Neural cell (in vitro differentiated cells): ENCODE measurements at regions not wholly inside any gene's neighbourhood (a gene's known extent, or its start where the extent isn't known, plus 50 kb on each side); places are given as distances from the start of the nearest gene placed in this dataset.

Experiments used
- H2AFZ ChIP-seq: fragments of 200-600, 300-800 bp; sonication (generic), shearing (Covaris generic); 2 replicates; pipeline ENCODE4 v1.6.0; 2014; ENCODE audit warnings: low read depth, mild to moderate bottlenecking, antibody characterized with exemption, low read length, moderate library complexity
- H3F3A ChIP-seq: fragments of 200-600 bp; shearing (Covaris generic); 2 replicates; pipeline ENCODE4 v1.6.1; 2016; ENCODE audit warnings: mild to moderate bottlenecking, moderate library complexity, mixed read lengths, antibody characterized with exemption, low read length; ENCODE audit not compliant: insufficient read depth, poor library complexity, severe bottlenecking
- H3K27ac ChIP-seq: fragments of 200-600, 300-800 bp; sonication (generic), shearing (Covaris generic); 2 replicates; pipeline ENCODE4 v1.5.1; 2014; ENCODE audit warnings: mild to moderate bottlenecking, low read length, moderate library complexity
- H3K27me3 ChIP-seq: fragments of 300-800, 200-600 bp; sonication (generic), shearing (Covaris generic); 2 replicates; pipeline ENCODE4 v1.6.0; 2014; ENCODE audit warnings: mild to moderate bottlenecking, low read depth, low read length, moderate library complexity; ENCODE audit not compliant: insufficient read depth
- H3K36me3 ChIP-seq: fragments of 300-800, 200-600 bp; sonication (generic), shearing (Covaris generic); 2 replicates; pipeline ENCODE4 v1.5.1; 2014; ENCODE audit warnings: mild to moderate bottlenecking, antibody characterized with exemption, low read length, moderate library complexity; ENCODE audit not compliant: insufficient read depth
- H3K4me2 ChIP-seq: fragments of 300-800, 200-600 bp; sonication (generic), shearing (Covaris generic); 2 replicates; pipeline ENCODE4 v1.6.0; 2014; ENCODE audit warnings: mild to moderate bottlenecking, low read length
- H3K4me3 ChIP-seq: fragments of 300-800, 200-600 bp; sonication (generic), shearing (Covaris generic); 2 replicates; pipeline ENCODE4 v1.5.1; 2014; ENCODE audit warnings: mild to moderate bottlenecking, low read length, moderate library complexity
- H3K79me2 ChIP-seq: fragments of 200-600 bp; shearing (Covaris generic); replicated peaks from 2 replicates; pipeline ENCODE4 v1.6.0; 2014; ENCODE audit warnings: mild to moderate bottlenecking, low read length, moderate library complexity; ENCODE audit not compliant: insufficient read depth
- H3K9ac ChIP-seq: fragments of 300-800, 200-600 bp; sonication (generic), shearing (Covaris generic); 2 replicates; pipeline ENCODE4 v1.6.1; 2016; ENCODE audit warnings: mild to moderate bottlenecking, low read length, mixed read lengths
- H3K9me2 ChIP-seq: fragments of 200-600 bp; shearing (Covaris generic); 2 replicates; pipeline ENCODE4 v1.6.1; 2016; ENCODE audit warnings: mild to moderate bottlenecking, low read length, mixed read lengths; ENCODE audit not compliant: insufficient read depth
- H3K9me3 ChIP-seq: fragments of 200-600, 300-800 bp; sonication (generic), shearing (Covaris generic); 2 replicates; pipeline ENCODE4 v1.6.1; 2016; ENCODE audit warnings: mild to moderate bottlenecking, mixed run types, low read length, moderate library complexity, mixed read lengths
- H4K20me1 ChIP-seq: fragments of 200-600 bp; shearing (Covaris generic); 2 replicates; pipeline ENCODE4 v1.6.1; 2016; ENCODE audit warnings: mild to moderate bottlenecking, mixed run types; ENCODE audit not compliant: insufficient read depth
- CTCF ChIP-seq: fragments of 450-650 bp; IDR thresholded peaks from 2 replicates; pipeline ENCODE4 v1.5.1; 2014; ENCODE audit warnings: antibody characterized with exemption, mild to moderate bottlenecking, moderate library complexity; ENCODE audit not compliant: poor library complexity, severe bottlenecking
- EP300 ChIP-seq: fragments of 450-650 bp; conservative IDR thresholded peaks from 2 replicates; pipeline ENCODE4 v1.6.1; 2014; ENCODE audit warnings: antibody characterized with exemption, mild to moderate bottlenecking, moderate library complexity; ENCODE audit not compliant: poor library complexity, severe bottlenecking
- EZH2 ChIP-seq: fragments of 200-600, 300-800 bp; shearing (Covaris generic), sonication (generic); IDR thresholded peaks from 2 replicates; pipeline ENCODE4 v1.6.1; 2014; ENCODE audit warnings: antibody characterized with exemption, low read length, borderline replicate concordance, mild to moderate bottlenecking; ENCODE audit not compliant: insufficient read depth, poor library complexity, severe bottlenecking
- MXI1 ChIP-seq: fragments of 450-650 bp; conservative IDR thresholded peaks from 2 replicates; pipeline ENCODE4 v1.6.1; 2014; ENCODE audit warnings: antibody characterized with exemption, mild to moderate bottlenecking; ENCODE audit not compliant: poor library complexity, severe bottlenecking
- POLR2AphosphoS5 ChIP-seq: IDR thresholded peaks from 2 replicates; pipeline ENCODE4 v1.6.1; 2012
- RAD21 ChIP-seq: fragments of 450-650 bp; conservative IDR thresholded peaks from 2 replicates; pipeline ENCODE4 v1.6.1; 2014; ENCODE audit warnings: antibody characterized with exemption, mild to moderate bottlenecking, moderate library complexity
- REST ChIP-seq: IDR thresholded peaks from 2 replicates; pipeline ENCODE4 v1.6.1; 2012; ENCODE audit warnings: borderline replicate concordance
- SMC3 ChIP-seq: fragments of 450-650 bp; conservative IDR thresholded peaks from 2 replicates; pipeline ENCODE4 v1.6.1; 2014; ENCODE audit warnings: antibody characterized with exemption, mild to moderate bottlenecking, moderate library complexity; ENCODE audit not compliant: poor library complexity
- TAF1 ChIP-seq: IDR thresholded peaks from 2 replicates; pipeline ENCODE4 v1.6.1; 2012; ENCODE audit warnings: low read depth

- no peaks in the 10 kb centered on the region for H3K27me3 ChIP-seq
- H3K9ac ChIP-seq = no peak overlapping the region
- H3K27ac ChIP-seq = no peak overlapping the region
- TF ChIP-seq POLR2AphosphoS5 (no peak), TAF1 (no peak), SMC3 (no peak), EZH2 (no peak), REST (no peak), CTCF (no peak), RAD21 (no peak), MXI1 (no peak), EP300 (no peak)
- no peaks in the 10 kb centered on the region for H3K79me2 ChIP-seq
- H4K20me1 ChIP-seq = no peaks in the 10 kb centered on the region
- H3K9me2 ChIP-seq = no peaks in the 10 kb centered on the region
- no peak overlapping the region for H3K4me3 ChIP-seq
- no peaks in the 10 kb centered on the region for H3K9me3 ChIP-seq
- no peak overlapping the region for H2AFZ ChIP-seq
- H3F3A ChIP-seq = no peaks in the 10 kb centered on the region
- H3K36me3 ChIP-seq = no peaks in the 10 kb centered on the region
- H3K4me2 ChIP-seq = no peak overlapping the region
These were observed 749.1 kb upstream of the GRIA3 start for GRCh38 chrX:122434942-122435341.

GRCh38 chrX:122439831-122440230, 744.2 kb upstream of the GRIA3 start:
- no peaks in the 10 kb centered on the region for H3F3A ChIP-seq
- no peaks in the 10 kb centered on the region for H3K36me3 ChIP-seq
- no peaks in the 10 kb centered on the region for H4K20me1 ChIP-seq
- no peak overlapping the region for H3K9ac ChIP-seq
- no peak overlapping the region for H2AFZ ChIP-seq
- H3K27me3 ChIP-seq = no peaks in the 10 kb centered on the region
- H3K4me2 ChIP-seq = no peak overlapping the region
- no peak overlapping the region for H3K4me3 ChIP-seq
- no peaks in the 10 kb centered on the region for H3K79me2 ChIP-seq
- no peak for TF ChIP-seq REST
- TF ChIP-seq SMC3 = no peak
- no peak for TF ChIP-seq TAF1
- no peak for TF ChIP-seq EZH2
- TF ChIP-seq RAD21 = no peak
- TF ChIP-seq MXI1 = no peak
- TF ChIP-seq POLR2AphosphoS5 = no peak
- TF ChIP-seq CTCF = no peak
- no peak for TF ChIP-seq EP300
- no peaks in the 10 kb centered on the region for H3K9me3 ChIP-seq
- no peaks in the 10 kb centered on the region for H3K9me2 ChIP-seq
- no peak overlapping the region for H3K27ac ChIP-seq
